ENCODE measurements at regions not wholly inside any gene's neighbourhood (a gene's known extent, or its start where the extent isn't known, plus 50 kb on each side); places are given as distances from the start of the nearest gene placed in this dataset.
A peak's percentile ranks its signal among the peaks of the same experiment; 100 is the strongest.

- Mint-ChIP-seq H3K9me3 (no peaks in the 10 kb centered on the region), H3K27me3 (no peaks in the 10 kb centered on the region), H3K36me3 (ENCODE audit: low read depth) (peaks cover 37% of the 10 kb centered on the region), H3K4me3 (no peak overlapping the region), H3K27ac (no peak overlapping the region), H3K4me1 (ENCODE audit: low read depth) (no peaks in the 10 kb centered on the region)
- intact Hi-C loops (cut with micrococcal nuclease), result no loop called here
These were observed 272.9 kb upstream of the TPM1 start for GRCh38 chr15:62769604-62770003.

- Mint-ChIP-seq H3K9me3 (no peaks in the 10 kb centered on the region), H3K4me1 (ENCODE audit: low read depth) (no peaks in the 10 kb centered on the region), H3K27ac (no peak overlapping the region), H3K27me3 (no peaks in the 10 kb centered on the region), H3K4me3 (no peak overlapping the region), H3K36me3 (ENCODE audit: low read depth) (peaks cover 32% of the 10 kb centered on the region)
- intact Hi-C loops (cut with micrococcal nuclease), result no loop called here
These were observed 272.4 kb upstream of the TPM1 start for GRCh38 chr15:62770111-62770660.

GRCh38 chr15:62770752-62771151 lies 271.8 kb upstream of the TPM1 start:
- H3K36me3 Mint-ChIP-seq (ENCODE audit: low read depth), result peaks cover 34% of the 10 kb centered on the region
- intact Hi-C loops (cut with micrococcal nuclease), result no loop called here
- H3K27me3 Mint-ChIP-seq, result no peaks in the 10 kb centered on the region
- no peak overlapping the region for H3K27ac Mint-ChIP-seq
- no peaks in the 10 kb centered on the region for H3K4me1 Mint-ChIP-seq (ENCODE audit: low read depth)
- no peak overlapping the region for H3K4me3 Mint-ChIP-seq
- no peaks in the 10 kb centered on the region for H3K9me3 Mint-ChIP-seq

GRCh38 chr15:62771234-62771633 lies 271.3 kb upstream of the TPM1 start:
- H3K27ac Mint-ChIP-seq, result no peak overlapping the region
- no peaks in the 10 kb centered on the region for H3K27me3 Mint-ChIP-seq
- H3K9me3 Mint-ChIP-seq, result no peaks in the 10 kb centered on the region
- peaks cover 34% of the 10 kb centered on the region for H3K36me3 Mint-ChIP-seq (ENCODE audit: low read depth)
- no peaks in the 10 kb centered on the region for H3K4me1 Mint-ChIP-seq (ENCODE audit: low read depth)
- intact Hi-C loops (cut with micrococcal nuclease), result no loop called here
- H3K4me3 Mint-ChIP-seq, result no peak overlapping the region

- peaks cover 20% of the 10 kb centered on the region for H3K36me3 Mint-ChIP-seq (ENCODE audit: low read depth)
- no peaks in the 10 kb centered on the region for H3K9me3 Mint-ChIP-seq
- intact Hi-C loops (cut with micrococcal nuclease), result no loop called here
- H3K4me3 Mint-ChIP-seq, result no peak overlapping the region
- peaks cover 2% of the 10 kb centered on the region for H3K4me1 Mint-ChIP-seq (ENCODE audit: low read depth)
- no peak overlapping the region for H3K27ac Mint-ChIP-seq
- H3K27me3 Mint-ChIP-seq, result no peaks in the 10 kb centered on the region
These were observed 269.0 kb upstream of the TPM1 start for GRCh38 chr15:62773369-62774165.

- Mint-ChIP-seq H3K36me3 (ENCODE audit: low read depth) (peaks cover 23% of the 10 kb centered on the region), H3K4me3 (no peak overlapping the region), H3K4me1 (ENCODE audit: low read depth) (peaks cover 24% of the 10 kb centered on the region), H3K9me3 (no peaks in the 10 kb centered on the region), H3K27ac (no peak overlapping the region), H3K27me3 (peaks cover 4% of the 10 kb centered on the region)
- intact Hi-C loops (cut with micrococcal nuclease), result no loop called here
These were observed 266.6 kb upstream of the TPM1 start for GRCh38 chr15:62775932-62776331.

- no peak overlapping the region for H3K4me3 Mint-ChIP-seq
- no peaks in the 10 kb centered on the region for H3K9me3 Mint-ChIP-seq
- H3K27ac Mint-ChIP-seq, result no peak overlapping the region
- peaks cover 30% of the 10 kb centered on the region for H3K4me1 Mint-ChIP-seq (ENCODE audit: low read depth)
- peaks cover 14% of the 10 kb centered on the region for H3K36me3 Mint-ChIP-seq (ENCODE audit: low read depth)
- H3K27me3 Mint-ChIP-seq, result peaks cover 8% of the 10 kb centered on the region
- intact Hi-C loops (cut with micrococcal nuclease), result no loop called here
These were observed 264.9 kb upstream of the TPM1 start for GRCh38 chr15:62777671-62778070.

GRCh38 chr15:62779036-62779770 lies 263.3 kb upstream of the TPM1 start:
- H3K9me3 Mint-ChIP-seq, result no peaks in the 10 kb centered on the region
- peaks cover 8% of the 10 kb centered on the region for H3K27me3 Mint-ChIP-seq
- H3K4me3 Mint-ChIP-seq, result peak overlapping the region; percentile 6
- peaks cover 21% of the 10 kb centered on the region for H3K36me3 Mint-ChIP-seq (ENCODE audit: low read depth)
- intact Hi-C loops (cut with micrococcal nuclease), result no loop called here
- H3K4me1 Mint-ChIP-seq (ENCODE audit: low read depth), result peaks cover 30% of the 10 kb centered on the region
- peak overlapping the region; percentile 61 for H3K27ac Mint-ChIP-seq

GRCh38 chr15:62779899-62780298 lies 262.6 kb upstream of the TPM1 start:
- intact Hi-C loops (cut with micrococcal nuclease), result no loop called here
- peaks cover 30% of the 10 kb centered on the region for H3K4me1 Mint-ChIP-seq (ENCODE audit: low read depth)
- no peaks in the 10 kb centered on the region for H3K9me3 Mint-ChIP-seq
- no peak overlapping the region for H3K27ac Mint-ChIP-seq
- no peak overlapping the region for H3K4me3 Mint-ChIP-seq
- peaks cover 8% of the 10 kb centered on the region for H3K27me3 Mint-ChIP-seq
- peaks cover 23% of the 10 kb centered on the region for H3K36me3 Mint-ChIP-seq (ENCODE audit: low read depth)

- Mint-ChIP-seq H3K27me3 (peaks cover 8% of the 10 kb centered on the region), H3K9me3 (no peaks in the 10 kb centered on the region), H3K4me1 (ENCODE audit: low read depth) (peaks cover 30% of the 10 kb centered on the region), H3K4me3 (no peak overlapping the region), H3K36me3 (ENCODE audit: low read depth) (peaks cover 17% of the 10 kb centered on the region), H3K27ac (no peak overlapping the region)
- intact Hi-C loops (cut with micrococcal nuclease), result no loop called here
These were observed 261.5 kb upstream of the TPM1 start for GRCh38 chr15:62781081-62781497.

GRCh38 chr15:62782071-62782841 lies 260.3 kb upstream of the TPM1 start:
- intact Hi-C loops (cut with micrococcal nuclease), result loop anchor here (1.0 kb wide), 1 partner anchor 311 kb away; no protein-coding TSS in a partner anchor
- Mint-ChIP-seq H3K27ac (no peak overlapping the region), H3K4me1 (ENCODE audit: low read depth) (peaks cover 30% of the 10 kb centered on the region), H3K4me3 (no peak overlapping the region), H3K36me3 (ENCODE audit: low read depth) (peaks cover 17% of the 10 kb centered on the region), H3K27me3 (peaks cover 8% of the 10 kb centered on the region), H3K9me3 (no peaks in the 10 kb centered on the region)

- intact Hi-C loops (cut with micrococcal nuclease), result loop anchor here (1.0 kb wide), 1 partner anchor 310 kb away; no protein-coding TSS in a partner anchor
- H3K36me3 Mint-ChIP-seq (ENCODE audit: low read depth), result peaks cover 17% of the 10 kb centered on the region
- H3K9me3 Mint-ChIP-seq, result no peaks in the 10 kb centered on the region
- no peak overlapping the region for H3K4me3 Mint-ChIP-seq
- H3K27ac Mint-ChIP-seq, result no peak overlapping the region
- H3K27me3 Mint-ChIP-seq, result peaks cover 8% of the 10 kb centered on the region
- H3K4me1 Mint-ChIP-seq (ENCODE audit: low read depth), result peaks cover 30% of the 10 kb centered on the region
These were observed 259.7 kb upstream of the TPM1 start for GRCh38 chr15:62782896-62783295.

GRCh38 chr15:62783303-62783957 lies 259.1 kb upstream of the TPM1 start:
- intact Hi-C loops (cut with micrococcal nuclease), result no loop called here
- no peak overlapping the region for H3K4me3 Mint-ChIP-seq
- H3K27me3 Mint-ChIP-seq, result peaks cover 8% of the 10 kb centered on the region
- no peaks in the 10 kb centered on the region for H3K9me3 Mint-ChIP-seq
- H3K27ac Mint-ChIP-seq, result no peak overlapping the region
- peaks cover 30% of the 10 kb centered on the region for H3K4me1 Mint-ChIP-seq (ENCODE audit: low read depth)
- H3K36me3 Mint-ChIP-seq (ENCODE audit: low read depth), result peaks cover 17% of the 10 kb centered on the region
